ENCODE measurements at regions not wholly inside any gene's neighbourhood (a gene's known extent, or its start where the extent isn't known, plus 50 kb on each side); places are given as distances from the start of the nearest gene placed in this dataset.
A peak's percentile ranks its signal among the peaks of the same experiment; 100 is the strongest.

- DNase-seq, result no peak
These were observed 159.3 kb downstream of the CD83 start for GRCh38 chr6:14276667-14277404.

GRCh38 chr6:14277405-14277930 is 159.9 kb downstream of the CD83 start:
- DNase-seq, result no peak

GRCh38 chr6:14278006-14278405 is 160.4 kb downstream of the CD83 start:
- no peak for DNase-seq

- no peak for DNase-seq
These were observed 160.9 kb downstream of the CD83 start for GRCh38 chr6:14278446-14278845.

GRCh38 chr6:14280006-14280510 is 162.5 kb downstream of the CD83 start:
- no peak for DNase-seq

GRCh38 chr6:14280766-14281293 is 163.3 kb downstream of the CD83 start:
- DNase-seq, result no peak

- DNase-seq, result no peak
These were observed 164.5 kb downstream of the CD83 start for GRCh38 chr6:14281811-14282660.

GRCh38 chr6:14282854-14283505 is 165.4 kb downstream of the CD83 start:
- DNase-seq, result no peak

- DNase-seq, result peak in 1 of 2 experiments; percentile 10
These were observed 166.1 kb downstream of the CD83 start for GRCh38 chr6:14283600-14284235.

- DNase-seq, result no peak
These were observed 167.5 kb downstream of the CD83 start for GRCh38 chr6:14284969-14285590.

- DNase-seq, result no peak
These were observed 168.6 kb downstream of the CD83 start for GRCh38 chr6:14286144-14286543.

GRCh38 chr6:14286634-14287428 is 169.3 kb downstream of the CD83 start:
- DNase-seq, result no peak

GRCh38 chr6:14287707-14288106 is 170.1 kb downstream of the CD83 start:
- no peak for DNase-seq

GRCh38 chr6:14288910-14289309 is 171.3 kb downstream of the CD83 start:
- no peak for DNase-seq

GRCh38 chr6:14290041-14290771 is 172.6 kb downstream of the CD83 start:
- no peak for DNase-seq

GRCh38 chr6:14290772-14291330 is 173.3 kb downstream of the CD83 start:
- DNase-seq, result no peak

GRCh38 chr6:14291331-14291730 is 173.8 kb downstream of the CD83 start:
- no peak for DNase-seq

- DNase-seq, result peak; percentile 31 to 71
These were observed 174.5 kb downstream of the CD83 start for GRCh38 chr6:14292119-14292518.

GRCh38 chr6:14294270-14294951 is 176.8 kb downstream of the CD83 start:
- peak; percentile 30 to 70 for DNase-seq

Measured in NCI-H187 (cell line).